ENCODE measurements at regions not wholly inside any gene's neighbourhood (a gene's known extent, or its start where the extent isn't known, plus 50 kb on each side); places are given as distances from the start of the nearest gene placed in this dataset.

GRCh38 chr4:85411386-85411785 lies 63.6 kb upstream of the ARHGAP24 start:
- no peak overlapping the region for H4K8ac ChIP-seq (replicated peaks; ENCODE audit: insufficient read length, low read depth, low read length)
- no peak overlapping the region for H2BK12ac ChIP-seq (ENCODE audit: insufficient read length, low read depth, low read length)
- no peaks in the 10 kb centered on the region for H3K9me3 Mint-ChIP-seq
- H3K4me2 ChIP-seq (ENCODE audit: insufficient read depth, insufficient read length, low read length) = no peak overlapping the region
- no peak overlapping the region for H3K4ac ChIP-seq (ENCODE audit: low read depth, low read length)
- H2AFZ ChIP-seq (ENCODE audit: low read length) = no peak overlapping the region
- no peaks in the 10 kb centered on the region for H3K36me3 Mint-ChIP-seq (ENCODE audit: insufficient read depth in 1 of 3, low read depth in 3 of 3)
- no peak overlapping the region for H2AK5ac ChIP-seq (ENCODE audit: insufficient read length, low read length)
- H3K23ac ChIP-seq (ENCODE audit: insufficient read length, low read depth, low read length) = no peak overlapping the region
- no peak overlapping the region for H2BK120ac ChIP-seq (ENCODE audit: low read depth, low read length, poor library complexity, severe bottlenecking)
- DNase-seq = no peak
- no peaks in the 10 kb centered on the region for H3K79me1 ChIP-seq (ENCODE audit: insufficient read depth, low read depth, low read length, poor library complexity, severe bottlenecking)
- H3K23me2 ChIP-seq (ENCODE audit: insufficient read length, low read depth, low read length, poor library complexity, severe bottlenecking) = no peaks in the 10 kb centered on the region
- H2BK15ac ChIP-seq (ENCODE audit: low read depth, low read length) = no peak overlapping the region
- H3K79me2 ChIP-seq (ENCODE audit: insufficient read depth, low read length) = no peaks in the 10 kb centered on the region
- H3K56ac ChIP-seq (ENCODE audit: insufficient read length, low read depth, low read length) = no peak overlapping the region
- no peak overlapping the region for H2BK20ac ChIP-seq (ENCODE audit: low read depth, low read length, poor library complexity, severe bottlenecking)
- no peak overlapping the region for H3T11ph ChIP-seq (ENCODE audit: low read length)
- no peaks in the 10 kb centered on the region for H3K4me1 Mint-ChIP-seq
- no peaks in the 10 kb centered on the region for H3K27me3 Mint-ChIP-seq (ENCODE audit: low read depth)
- no peak overlapping the region for H3K4me3 Mint-ChIP-seq
- no peak overlapping the region for H3K18ac ChIP-seq (ENCODE audit: insufficient read length, low read depth, low read length)
- H4K5ac ChIP-seq (ENCODE audit: insufficient read length, low read depth, low read length) = no peak overlapping the region
- H4K20me1 ChIP-seq (ENCODE audit: control insufficient read depth, insufficient read depth, insufficient read length) = no peaks in the 10 kb centered on the region
- no peak overlapping the region for H3K27ac Mint-ChIP-seq
- no peak overlapping the region for H4K91ac ChIP-seq (ENCODE audit: insufficient read length, low read depth, low read length)
- H3K9me3 ChIP-seq (ENCODE audit: control insufficient read depth, low read depth, low read length) = no peaks in the 10 kb centered on the region
- no peak for TF ChIP-seq CTCF (conservative IDR thresholded peaks at IDR 0.05)
- no peaks in the 10 kb centered on the region for H3K27me3 ChIP-seq (ENCODE audit: insufficient read depth, low read length)
- H3K27ac ChIP-seq (ENCODE audit: insufficient read length, low read depth, low read length) = no peak overlapping the region
- H3K4me1 ChIP-seq (ENCODE audit: insufficient read depth, low read length) = no peaks in the 10 kb centered on the region
- WGBS (ENCODE audit: extremely low coverage, insufficient read length, low lambda C conversion rate) = no CpG with 5 or more reads among the region's 5 CpGs
- H3K14ac ChIP-seq (ENCODE audit: insufficient read depth, low read length) = no peak overlapping the region
- H3K9ac ChIP-seq (ENCODE audit: extremely low read depth, insufficient read length, low read length) = no peak overlapping the region
- no peak overlapping the region for H2BK5ac ChIP-seq (ENCODE audit: insufficient read length, low read length)

All from H9 (cell line).